NT2/D1 (cell line): ENCODE measurements at regions not wholly inside any gene's neighbourhood (a gene's known extent, or its start where the extent isn't known, plus 50 kb on each side); places are given as distances from the start of the nearest gene placed in this dataset.

Experiments used
- DNase-seq: peaks from one replicate; pipeline ENCODE4 v3.0.0-alpha.2; 2011; ENCODE audit warnings: low read depth, low spot score
- H3K27me3 ChIP-seq: 2 replicates; pipeline ENCODE4 v1.6.0; 2011; ENCODE audit warnings: mild to moderate bottlenecking; ENCODE audit not compliant: insufficient read length, insufficient read depth
- H3K36me3 ChIP-seq: 2 replicates; pipeline ENCODE4 v1.6.1; 2011; ENCODE audit warnings: mild to moderate bottlenecking, low read length, mixed read lengths; ENCODE audit not compliant: insufficient read depth, insufficient read length
- H3K4me1 ChIP-seq: 2 replicates; pipeline ENCODE4 v1.5.1; 2011; ENCODE audit not compliant: insufficient read depth, insufficient read length
- H3K4me3 ChIP-seq: 2 replicates; pipeline ENCODE4 v1.5.1; 2011; ENCODE audit warnings: low read depth; ENCODE audit not compliant: insufficient read length
- H3K9ac ChIP-seq: 2 replicates; pipeline ENCODE4 v1.6.0; 2011; ENCODE audit warnings: low read depth; ENCODE audit not compliant: insufficient read length
- H3K9me3 ChIP-seq: 2 replicates; pipeline ENCODE4 v1.5.1; 2011; ENCODE audit warnings: mild to moderate bottlenecking, low read length; ENCODE audit not compliant: insufficient read depth
- SUZ12 ChIP-seq: IDR thresholded peaks from 2 replicates; pipeline ENCODE4 v1.6.1; 2011; ENCODE audit not compliant: insufficient read length, insufficient read depth; ENCODE audit errors: extremely low read depth
- YY1 ChIP-seq: IDR thresholded peaks from 2 replicates; pipeline ENCODE4 v1.6.1; 2011; ENCODE audit not compliant: insufficient read length, insufficient read depth
- ZNF274 ChIP-seq: IDR thresholded peaks from 2 replicates; pipeline ENCODE4 v1.6.1; 2011; ENCODE audit warnings: mild to moderate bottlenecking, low read depth, low read length

DNA sequence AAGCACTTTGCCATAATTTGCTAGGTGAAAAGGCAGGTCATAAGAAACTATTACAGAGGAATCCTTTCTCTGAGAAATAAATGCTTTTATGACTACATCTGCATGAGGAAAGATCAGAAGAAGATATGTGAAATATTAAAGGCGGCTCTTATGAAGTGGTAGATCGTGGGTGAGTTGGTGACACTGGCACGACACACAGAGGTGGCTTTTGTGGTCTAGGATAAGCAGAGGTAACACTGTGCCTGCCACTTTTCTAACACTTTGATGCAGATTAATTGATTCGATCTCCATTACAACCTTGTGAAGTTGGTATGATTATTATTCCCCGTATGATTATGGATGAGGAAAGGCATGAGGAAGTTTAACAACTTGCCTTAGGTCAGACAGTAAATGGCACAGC lies 60.0 kb upstream of the ELK3 start:
- H3K4me3 ChIP-seq = no peak overlapping the region
- H3K4me1 ChIP-seq = no peaks in the 10 kb centered on the region
- TF ChIP-seq SUZ12 (no peak), YY1 (no peak), ZNF274 (no peak)
- no peak for DNase-seq
- no peaks in the 10 kb centered on the region for H3K27me3 ChIP-seq
- no peaks in the 10 kb centered on the region for H3K36me3 ChIP-seq
- no peaks in the 10 kb centered on the region for H3K9me3 ChIP-seq
- H3K9ac ChIP-seq = no peak overlapping the region

DNA sequence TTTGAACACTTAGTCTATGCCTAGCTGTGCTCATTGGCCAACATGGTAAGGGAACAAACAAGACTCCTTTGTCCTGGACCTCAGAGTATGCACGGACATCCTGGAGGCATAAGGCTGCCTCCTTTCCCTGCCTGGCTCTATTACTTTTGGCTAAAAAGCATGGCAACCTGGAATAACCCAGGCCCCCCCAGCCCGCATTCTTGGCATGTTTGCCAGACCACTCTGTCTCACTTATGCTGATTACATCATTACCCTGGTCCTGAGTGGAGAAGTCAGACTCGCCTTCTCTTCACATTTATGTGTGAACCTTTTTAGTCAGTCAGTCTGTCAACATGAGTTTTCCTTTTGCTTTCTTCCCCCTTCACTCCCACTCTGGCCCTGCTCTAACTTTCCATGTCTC lies 58.0 kb upstream of the ELK3 start:
- TF ChIP-seq YY1 = no peak
- no peak for TF ChIP-seq ZNF274
- no peak for TF ChIP-seq SUZ12
- Histone ChIP-seq H3K4me1 (no peaks in the 10 kb centered on the region), H3K36me3 (no peaks in the 10 kb centered on the region), H3K9ac (no peak overlapping the region), H3K9me3 (peaks cover 9% of the 10 kb centered on the region; the same call in 1 of the 2 replicates), H3K4me3 (no peak overlapping the region), H3K27me3 (no peaks in the 10 kb centered on the region)
- DNase-seq = no peak

- no peak for TF ChIP-seq YY1
- no peak for TF ChIP-seq ZNF274
- TF ChIP-seq SUZ12 = no peak
- no peaks in the 10 kb centered on the region for H3K36me3 ChIP-seq
- H3K9ac ChIP-seq = no peak overlapping the region
- H3K4me1 ChIP-seq = no peaks in the 10 kb centered on the region
- H3K27me3 ChIP-seq = no peaks in the 10 kb centered on the region
- DNase-seq = no peak
- no peak overlapping the region for H3K4me3 ChIP-seq
- peaks cover 14% of the 10 kb centered on the region; the same call in 1 of the 2 replicates for H3K9me3 ChIP-seq
Observed at GRCh38 chr12:96136725-96137378, 57.3 kb upstream of the ELK3 start.

GRCh38 chr12:96140174-96140573 lies 54.0 kb upstream of the ELK3 start:
- H3K36me3 ChIP-seq = no peaks in the 10 kb centered on the region
- H3K27me3 ChIP-seq = no peaks in the 10 kb centered on the region
- H3K9ac ChIP-seq = no peak overlapping the region
- TF ChIP-seq SUZ12 = no peak
- no peak for TF ChIP-seq ZNF274
- TF ChIP-seq YY1 = no peak
- peaks cover 14% of the 10 kb centered on the region; the same call in 1 of the 2 replicates for H3K9me3 ChIP-seq
- no peak overlapping the region for H3K4me3 ChIP-seq
- no peak for DNase-seq
- no peaks in the 10 kb centered on the region for H3K4me1 ChIP-seq

- Histone ChIP-seq H3K9ac (no peak overlapping the region), H3K9me3 (peaks cover 14% of the 10 kb centered on the region; the same call in 1 of the 2 replicates), H3K27me3 (no peaks in the 10 kb centered on the region), H3K4me3 (no peak overlapping the region), H3K4me1 (no peaks in the 10 kb centered on the region), H3K36me3 (no peaks in the 10 kb centered on the region)
- TF ChIP-seq YY1 (no peak), SUZ12 (no peak), ZNF274 (no peak)
- DNase-seq = no peak
Observed at GRCh38 chr12:96141216-96141912, 52.8 kb upstream of the ELK3 start.

DNA sequence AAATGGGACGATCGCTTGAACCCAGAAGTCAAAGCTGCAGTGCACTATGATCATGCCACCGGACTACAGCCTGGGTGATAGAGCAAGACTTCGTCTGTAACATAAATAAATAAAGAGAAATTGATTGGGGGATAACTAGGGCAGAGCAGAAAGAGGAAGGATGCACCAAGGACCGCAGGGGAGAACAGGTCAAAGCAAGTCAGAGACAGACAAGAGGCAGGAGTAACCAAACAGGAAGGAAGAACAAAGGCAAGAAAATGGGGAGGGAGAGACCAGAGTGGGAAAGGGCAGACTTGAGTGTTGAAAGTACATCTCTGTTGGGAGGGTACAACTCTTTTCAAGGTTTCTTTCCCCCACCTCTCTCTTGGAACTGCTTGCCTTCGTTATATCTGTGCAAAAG lies 50.8 kb upstream of the ELK3 start:
- no peaks in the 10 kb centered on the region for H3K27me3 ChIP-seq
- no peak for TF ChIP-seq SUZ12
- no peak for TF ChIP-seq YY1
- TF ChIP-seq ZNF274 = no peak
- H3K36me3 ChIP-seq = no peaks in the 10 kb centered on the region
- no peak for DNase-seq
- H3K9ac ChIP-seq = no peak overlapping the region
- peaks cover 14% of the 10 kb centered on the region; the same call in 1 of the 2 replicates for H3K9me3 ChIP-seq
- no peaks in the 10 kb centered on the region for H3K4me1 ChIP-seq
- no peak overlapping the region for H3K4me3 ChIP-seq

DNA sequence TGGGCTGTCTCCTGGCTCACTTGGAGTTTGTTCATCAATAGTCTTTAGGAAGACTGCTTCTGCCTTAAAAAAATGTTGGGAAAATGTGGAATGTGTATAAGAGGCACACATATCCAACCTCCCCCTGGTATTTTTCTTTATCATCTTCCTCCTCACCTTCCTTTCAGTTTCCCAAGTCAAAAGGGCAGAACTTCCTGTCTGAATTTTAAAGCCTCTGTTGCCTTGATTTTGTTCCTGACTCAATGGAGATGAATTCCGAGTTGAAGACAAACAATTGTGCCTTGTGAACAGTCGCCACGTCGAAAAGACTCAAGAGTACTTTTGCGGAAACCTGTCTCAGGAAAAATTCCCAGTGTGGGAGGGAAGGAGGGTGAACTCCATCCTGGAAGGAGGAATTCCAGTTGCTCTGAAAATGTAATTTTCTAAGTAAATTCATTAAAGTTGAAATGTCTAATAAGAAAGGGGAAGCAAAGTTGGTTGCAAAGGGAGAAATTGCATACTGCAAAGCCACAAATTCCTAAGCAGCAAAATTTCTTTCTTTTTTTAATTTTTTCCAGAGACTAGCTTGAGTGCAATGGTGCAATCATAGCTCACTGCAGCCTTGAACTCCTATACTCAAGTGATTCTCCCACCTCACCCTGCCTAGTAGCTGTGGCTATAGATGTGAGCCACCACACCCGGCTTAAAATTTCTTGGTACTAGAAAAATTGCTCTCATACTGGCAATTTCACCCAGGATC lies 50.2 kb upstream of the ELK3 start:
- Histone ChIP-seq H3K36me3 (no peaks in the 10 kb centered on the region), H3K4me1 (no peaks in the 10 kb centered on the region), H3K9me3 (peaks cover 14% of the 10 kb centered on the region; the same call in 1 of the 2 replicates), H3K27me3 (no peaks in the 10 kb centered on the region), H3K4me3 (no peak overlapping the region), H3K9ac (no peak overlapping the region)
- DNase-seq = no peak
- TF ChIP-seq SUZ12 (no peak), ZNF274 (no peak), YY1 (no peak)
